ENCODE measurements at regions not wholly inside any gene's neighbourhood (a gene's known extent, or its start where the extent isn't known, plus 50 kb on each side); places are given as distances from the start of the nearest gene placed in this dataset.

GRCh38 chr15:61509327-61509840 is 280.3 kb upstream of the RORA start:
- Histone ChIP-seq H3K4me3 (ENCODE audit: low read depth in 1 of 2, low read length in 2 of 2) (no peak overlapping the region), H3K27ac (ENCODE audit: low read length) (no peak overlapping the region), H3K9me3 (ENCODE audit: control insufficient read depth in 1 of 2, low read length in 2 of 2) (no peaks in the 10 kb centered on the region), H3K4me1 (ENCODE audit: control insufficient read depth in 1 of 2, insufficient read depth in 2 of 2, low read length in 2 of 2) (no peaks in the 10 kb centered on the region), H3K27me3 (ENCODE audit: low read depth, low read length) (no peaks in the 10 kb centered on the region), H3K36me3 (ENCODE audit: control insufficient read depth in 1 of 2, insufficient read depth in 2 of 2, low read length in 2 of 2) (no peaks in the 10 kb centered on the region)

GRCh38 chr15:61503383-61503969 is 274.4 kb upstream of the RORA start:
- Histone ChIP-seq H3K4me1 (ENCODE audit: control insufficient read depth in 1 of 2, insufficient read depth in 2 of 2, low read length in 2 of 2) (no peaks in the 10 kb centered on the region), H3K9me3 (ENCODE audit: control insufficient read depth in 1 of 2, low read length in 2 of 2) (no peaks in the 10 kb centered on the region), H3K27me3 (ENCODE audit: low read depth, low read length) (no peaks in the 10 kb centered on the region), H3K36me3 (ENCODE audit: control insufficient read depth in 1 of 2, insufficient read depth in 2 of 2, low read length in 2 of 2) (no peaks in the 10 kb centered on the region), H3K4me3 (ENCODE audit: low read depth in 1 of 2, low read length in 2 of 2) (no peak overlapping the region), H3K27ac (ENCODE audit: low read length) (no peak overlapping the region)

- H3K9me3 ChIP-seq (ENCODE audit: control insufficient read depth in 1 of 2, low read length in 2 of 2), result no peaks in the 10 kb centered on the region
- no peaks in the 10 kb centered on the region for H3K36me3 ChIP-seq (ENCODE audit: control insufficient read depth in 1 of 2, insufficient read depth in 2 of 2, low read length in 2 of 2)
- H3K4me3 ChIP-seq (ENCODE audit: low read depth in 1 of 2, low read length in 2 of 2), result no peak overlapping the region
- H3K27me3 ChIP-seq (ENCODE audit: low read depth, low read length), result no peaks in the 10 kb centered on the region
- no peaks in the 10 kb centered on the region for H3K4me1 ChIP-seq (ENCODE audit: control insufficient read depth in 1 of 2, insufficient read depth in 2 of 2, low read length in 2 of 2)
- no peak overlapping the region for H3K27ac ChIP-seq (ENCODE audit: low read length)
These were observed 272.8 kb upstream of the RORA start for GRCh38 chr15:61501815-61502389.

- Histone ChIP-seq H3K4me1 (ENCODE audit: control insufficient read depth in 1 of 2, insufficient read depth in 2 of 2, low read length in 2 of 2) (no peaks in the 10 kb centered on the region), H3K36me3 (ENCODE audit: control insufficient read depth in 1 of 2, insufficient read depth in 2 of 2, low read length in 2 of 2) (no peaks in the 10 kb centered on the region), H3K27ac (ENCODE audit: low read length) (no peak overlapping the region), H3K27me3 (ENCODE audit: low read depth, low read length) (no peaks in the 10 kb centered on the region), H3K9me3 (ENCODE audit: control insufficient read depth in 1 of 2, low read length in 2 of 2) (no peaks in the 10 kb centered on the region), H3K4me3 (ENCODE audit: low read depth in 1 of 2, low read length in 2 of 2) (no peak overlapping the region)
These were observed 272.0 kb upstream of the RORA start for GRCh38 chr15:61500951-61501620.

GRCh38 chr15:61500523-61500922 is 271.4 kb upstream of the RORA start:
- no peaks in the 10 kb centered on the region for H3K36me3 ChIP-seq (ENCODE audit: control insufficient read depth in 1 of 2, insufficient read depth in 2 of 2, low read length in 2 of 2)
- H3K27me3 ChIP-seq (ENCODE audit: low read depth, low read length), result no peaks in the 10 kb centered on the region
- no peaks in the 10 kb centered on the region for H3K9me3 ChIP-seq (ENCODE audit: control insufficient read depth in 1 of 2, low read length in 2 of 2)
- no peak overlapping the region for H3K27ac ChIP-seq (ENCODE audit: low read length)
- no peaks in the 10 kb centered on the region for H3K4me1 ChIP-seq (ENCODE audit: control insufficient read depth in 1 of 2, insufficient read depth in 2 of 2, low read length in 2 of 2)
- no peak overlapping the region for H3K4me3 ChIP-seq (ENCODE audit: low read depth in 1 of 2, low read length in 2 of 2)

- no peaks in the 10 kb centered on the region for H3K4me1 ChIP-seq (ENCODE audit: control insufficient read depth in 1 of 2, insufficient read depth in 2 of 2, low read length in 2 of 2)
- no peaks in the 10 kb centered on the region for H3K36me3 ChIP-seq (ENCODE audit: control insufficient read depth in 1 of 2, insufficient read depth in 2 of 2, low read length in 2 of 2)
- no peaks in the 10 kb centered on the region for H3K27me3 ChIP-seq (ENCODE audit: low read depth, low read length)
- H3K4me3 ChIP-seq (ENCODE audit: low read depth in 1 of 2, low read length in 2 of 2), result no peak overlapping the region
- no peaks in the 10 kb centered on the region for H3K9me3 ChIP-seq (ENCODE audit: control insufficient read depth in 1 of 2, low read length in 2 of 2)
- H3K27ac ChIP-seq (ENCODE audit: low read length), result no peak overlapping the region
These were observed 270.3 kb upstream of the RORA start for GRCh38 chr15:61499376-61499775.

- H3K36me3 ChIP-seq (ENCODE audit: control insufficient read depth in 1 of 2, insufficient read depth in 2 of 2, low read length in 2 of 2), result no peaks in the 10 kb centered on the region
- no peaks in the 10 kb centered on the region for H3K9me3 ChIP-seq (ENCODE audit: control insufficient read depth in 1 of 2, low read length in 2 of 2)
These were observed 260.5 kb upstream of the RORA start for GRCh38 chr15:61489571-61489970.

GRCh38 chr15:61483599-61483998 is 254.5 kb upstream of the RORA start:
- Histone ChIP-seq H3K36me3 (ENCODE audit: control insufficient read depth in 1 of 2, insufficient read depth in 2 of 2, low read length in 2 of 2) (no peaks in the 10 kb centered on the region), H3K4me3 (ENCODE audit: low read depth in 1 of 2, low read length in 2 of 2) (no peak overlapping the region), H3K4me1 (ENCODE audit: control insufficient read depth in 1 of 2, insufficient read depth in 2 of 2, low read length in 2 of 2) (no peaks in the 10 kb centered on the region), H3K9me3 (ENCODE audit: control insufficient read depth in 1 of 2, low read length in 2 of 2) (no peaks in the 10 kb centered on the region), H3K27me3 (ENCODE audit: low read depth, low read length) (no peaks in the 10 kb centered on the region), H3K27ac (ENCODE audit: low read length) (no peak overlapping the region)

More at GRCh38 chr15:61489571-61489970, 260.5 kb upstream of the RORA start:
- Histone ChIP-seq H3K27ac (ENCODE audit: low read length) (no peak overlapping the region), H3K4me1 (ENCODE audit: control insufficient read depth in 1 of 2, insufficient read depth in 2 of 2, low read length in 2 of 2) (no peaks in the 10 kb centered on the region), H3K4me3 (ENCODE audit: low read depth in 1 of 2, low read length in 2 of 2) (no peak overlapping the region), H3K27me3 (ENCODE audit: low read depth, low read length) (no peaks in the 10 kb centered on the region)

GRCh38 chr15:61481886-61482285 is 252.8 kb upstream of the RORA start:
- no peak overlapping the region for H3K4me3 ChIP-seq (ENCODE audit: low read depth in 1 of 2, low read length in 2 of 2)
- H3K27me3 ChIP-seq (ENCODE audit: low read depth, low read length), result no peaks in the 10 kb centered on the region
- H3K36me3 ChIP-seq (ENCODE audit: control insufficient read depth in 1 of 2, insufficient read depth in 2 of 2, low read length in 2 of 2), result no peaks in the 10 kb centered on the region
- no peaks in the 10 kb centered on the region for H3K4me1 ChIP-seq (ENCODE audit: control insufficient read depth in 1 of 2, insufficient read depth in 2 of 2, low read length in 2 of 2)
- H3K9me3 ChIP-seq (ENCODE audit: control insufficient read depth in 1 of 2, low read length in 2 of 2), result no peaks in the 10 kb centered on the region
- H3K27ac ChIP-seq (ENCODE audit: low read length), result no peak overlapping the region

- Histone ChIP-seq H3K4me1 (ENCODE audit: control insufficient read depth in 1 of 2, insufficient read depth in 2 of 2, low read length in 2 of 2) (no peaks in the 10 kb centered on the region), H3K36me3 (ENCODE audit: control insufficient read depth in 1 of 2, insufficient read depth in 2 of 2, low read length in 2 of 2) (no peaks in the 10 kb centered on the region), H3K9me3 (ENCODE audit: control insufficient read depth in 1 of 2, low read length in 2 of 2) (no peaks in the 10 kb centered on the region), H3K4me3 (ENCODE audit: low read depth in 1 of 2, low read length in 2 of 2) (no peak overlapping the region), H3K27ac (ENCODE audit: low read length) (no peak overlapping the region), H3K27me3 (ENCODE audit: low read depth, low read length) (no peaks in the 10 kb centered on the region)
These were observed 251.8 kb upstream of the RORA start for GRCh38 chr15:61480863-61481262.

GRCh38 chr15:61480295-61480694 is 251.2 kb upstream of the RORA start:
- Histone ChIP-seq H3K4me3 (ENCODE audit: low read depth in 1 of 2, low read length in 2 of 2) (no peak overlapping the region), H3K4me1 (ENCODE audit: control insufficient read depth in 1 of 2, insufficient read depth in 2 of 2, low read length in 2 of 2) (no peaks in the 10 kb centered on the region), H3K27ac (ENCODE audit: low read length) (no peak overlapping the region), H3K9me3 (ENCODE audit: control insufficient read depth in 1 of 2, low read length in 2 of 2) (no peaks in the 10 kb centered on the region), H3K27me3 (ENCODE audit: low read depth, low read length) (no peaks in the 10 kb centered on the region), H3K36me3 (ENCODE audit: control insufficient read depth in 1 of 2, insufficient read depth in 2 of 2, low read length in 2 of 2) (no peaks in the 10 kb centered on the region)
